Activated CD8-positive, alpha-beta memory T cell treated with anti-CD3 and anti-CD28 coated beads, Interleukin-2, amount 50 U/mL, for 4 hours (primary cell): ENCODE measurements at regions not wholly inside any gene's neighbourhood (a gene's known extent, or its start where the extent isn't known, plus 50 kb on each side); places are given as distances from the start of the nearest gene placed in this dataset.
A peak's percentile ranks its signal among the peaks of the same experiment; 100 is the strongest.
"Not testable (repeated sequence)": the region's sequence is repeated elsewhere in the genome, so short reads cannot be mapped to it uniquely, and the experiment has no call there.

ENCODE experiments used
- DNase-seq: peaks from one replicate; pipeline ENCODE4 v3.0.0-alpha.2; 2020

- DNase-seq, result no peak
These were observed 136.0 kb upstream of the FAM20C start for GRCh38 chr7:56291-56913.

DNA sequence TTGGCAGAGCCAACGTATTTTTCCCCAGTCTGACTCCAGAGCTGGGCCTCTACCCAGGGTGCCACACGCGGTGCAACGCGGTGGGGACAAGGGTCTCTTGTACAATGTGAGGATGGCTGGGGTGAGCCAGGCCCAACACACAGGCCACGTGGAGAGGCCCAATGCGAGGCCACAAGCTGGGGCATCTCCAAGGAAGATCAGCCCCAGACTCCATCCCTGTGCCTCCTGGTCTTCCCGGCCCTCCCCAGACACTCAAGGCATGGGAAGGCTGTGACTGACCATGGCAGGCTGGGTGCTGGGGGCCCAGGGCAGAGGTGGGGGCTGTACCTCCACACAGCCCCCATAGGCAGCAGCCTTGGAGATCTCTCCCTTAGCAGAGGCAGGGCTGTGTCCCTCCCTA lies 135.3 kb upstream of the FAM20C start:
- DNase-seq, result no peak

GRCh38 chr7:57482-58255 lies 134.7 kb upstream of the FAM20C start:
- DNase-seq, result no peak

DNA sequence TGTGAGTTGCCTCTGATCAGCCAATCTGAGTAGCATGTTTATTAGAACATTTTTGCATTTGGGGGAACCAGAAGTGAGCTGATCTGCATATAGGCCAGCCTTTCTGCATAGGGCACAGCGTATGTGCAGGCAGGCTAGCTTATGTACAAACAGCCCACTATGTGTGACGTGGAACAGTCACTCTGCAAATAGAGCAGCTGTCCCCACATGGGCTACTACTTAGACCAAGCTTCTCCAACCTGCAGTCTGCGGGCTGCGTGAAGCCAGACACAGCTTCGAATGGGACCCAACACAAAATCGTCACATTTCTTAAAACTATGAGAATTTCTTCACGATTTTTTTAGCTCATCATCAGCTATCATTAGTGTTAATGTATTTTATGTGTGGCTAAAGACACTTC lies 134.1 kb upstream of the FAM20C start:
- no peak for DNase-seq

GRCh38 chr7:59079-60016 lies 133.0 kb upstream of the FAM20C start:
- no peak for DNase-seq

GRCh38 chr7:60017-60675 lies 132.2 kb upstream of the FAM20C start:
- no peak for DNase-seq

DNA sequence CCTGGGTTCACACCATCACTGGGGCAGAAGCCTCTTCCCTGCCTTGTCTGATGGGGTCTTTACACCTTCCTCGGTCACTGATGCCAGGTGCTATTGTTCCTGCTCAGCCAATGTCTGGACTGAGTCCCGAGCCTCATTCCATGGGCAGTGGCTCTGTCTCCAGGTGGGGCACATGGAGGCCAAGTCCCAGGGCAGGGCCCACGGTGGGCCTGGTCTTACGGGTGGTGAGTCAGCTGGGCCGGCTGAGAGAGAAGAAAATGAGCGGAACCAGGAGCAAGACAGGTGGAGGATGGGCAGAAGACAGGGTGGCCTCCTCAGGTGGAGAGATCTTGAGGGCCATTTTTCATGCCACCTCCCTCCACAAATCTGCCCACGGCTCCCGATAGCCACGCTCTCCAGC lies 131.7 kb upstream of the FAM20C start:
- DNase-seq, result no peak

DNA sequence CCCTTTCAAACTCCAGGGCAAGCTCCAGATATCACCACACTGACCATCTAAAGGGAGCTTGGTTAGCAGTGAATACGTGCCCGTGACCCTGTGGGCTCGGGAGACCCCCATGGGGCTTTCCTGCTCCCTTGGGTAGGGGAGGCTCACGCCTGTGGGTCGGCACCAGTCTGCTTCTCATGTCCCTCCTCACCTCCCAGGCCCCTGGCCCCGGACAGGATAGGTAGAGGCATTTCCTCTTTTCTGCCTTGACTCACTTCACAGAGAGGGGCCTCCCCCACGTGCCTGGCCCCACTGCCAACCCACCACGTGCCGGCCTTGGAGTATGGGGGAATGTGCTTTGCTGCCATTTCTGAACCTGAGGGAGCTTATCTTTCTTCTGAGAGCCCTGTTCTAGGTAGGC lies 131.3 kb upstream of the FAM20C start:
- no peak for DNase-seq

DNA sequence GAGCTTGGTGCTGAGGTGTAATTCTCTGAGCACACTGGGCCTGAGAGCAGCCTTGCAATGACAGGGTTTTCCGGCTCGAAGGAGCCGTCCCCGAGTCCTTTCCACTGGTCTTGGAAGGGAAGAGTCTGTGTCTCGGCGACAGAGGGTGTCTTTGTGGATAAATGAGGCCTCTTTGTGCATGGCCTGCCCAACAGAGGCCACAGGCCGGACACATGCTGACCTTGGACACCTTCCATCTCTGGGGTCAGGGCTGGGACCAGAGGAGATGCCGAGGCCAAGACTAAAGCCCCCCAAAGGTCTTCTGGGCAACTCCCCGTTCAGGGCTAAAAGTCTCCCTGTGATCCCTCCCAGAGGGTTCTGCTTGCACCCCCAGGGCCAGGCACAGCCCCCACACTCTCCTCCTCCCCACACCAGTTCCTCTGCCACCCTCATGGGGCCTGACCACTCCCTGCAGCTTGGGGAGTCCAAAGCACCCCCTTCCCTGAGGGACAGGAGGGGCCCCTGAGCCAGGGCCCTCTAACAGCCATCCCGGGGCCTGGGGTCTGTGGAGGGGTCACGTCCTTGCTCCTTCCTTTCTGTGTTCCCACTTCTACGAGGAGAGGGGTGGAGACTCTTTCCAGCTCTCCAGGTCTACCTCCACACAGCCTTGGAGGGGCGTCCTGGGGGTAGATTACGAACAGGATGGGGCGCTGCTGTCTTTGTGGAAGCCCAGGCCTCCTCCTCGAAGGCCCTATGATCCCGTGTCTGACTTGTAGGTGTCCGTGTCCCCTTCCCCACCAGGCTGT lies 130.6 kb upstream of the FAM20C start:
- DNase-seq, result peak; percentile 2

GRCh38 chr7:62361-63116 lies 129.8 kb upstream of the FAM20C start:
- DNase-seq, result no peak

DNA sequence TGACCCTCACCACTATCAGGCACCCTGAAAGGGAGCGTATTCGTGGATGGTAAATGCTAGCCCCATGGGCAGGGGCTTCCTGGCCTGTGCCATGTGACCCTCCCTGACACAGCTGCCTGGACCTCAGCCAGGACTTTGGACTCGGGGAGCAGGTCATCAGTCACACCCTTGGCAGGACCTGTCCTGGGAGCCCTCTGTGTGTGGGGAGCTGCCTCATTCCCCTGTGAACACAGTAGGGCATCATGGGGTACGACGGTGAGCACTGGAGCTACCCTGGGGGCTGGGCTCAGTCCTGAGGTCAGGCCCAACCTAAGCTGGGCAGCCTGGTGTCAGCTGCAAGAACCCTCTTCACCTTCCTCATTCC lies 129.3 kb upstream of the FAM20C start:
- no peak for DNase-seq

GRCh38 chr7:63521-64021 lies 128.8 kb upstream of the FAM20C start:
- DNase-seq, result no peak

- no peak for DNase-seq
These were observed 128.1 kb upstream of the FAM20C start for GRCh38 chr7:64098-64915.

GRCh38 chr7:64916-65341 lies 127.4 kb upstream of the FAM20C start:
- no peak for DNase-seq

- no peak for DNase-seq
These were observed 126.8 kb upstream of the FAM20C start for GRCh38 chr7:65554-65953.

- DNase-seq, result no peak
These were observed 126.1 kb upstream of the FAM20C start for GRCh38 chr7:66296-66695.

DNA sequence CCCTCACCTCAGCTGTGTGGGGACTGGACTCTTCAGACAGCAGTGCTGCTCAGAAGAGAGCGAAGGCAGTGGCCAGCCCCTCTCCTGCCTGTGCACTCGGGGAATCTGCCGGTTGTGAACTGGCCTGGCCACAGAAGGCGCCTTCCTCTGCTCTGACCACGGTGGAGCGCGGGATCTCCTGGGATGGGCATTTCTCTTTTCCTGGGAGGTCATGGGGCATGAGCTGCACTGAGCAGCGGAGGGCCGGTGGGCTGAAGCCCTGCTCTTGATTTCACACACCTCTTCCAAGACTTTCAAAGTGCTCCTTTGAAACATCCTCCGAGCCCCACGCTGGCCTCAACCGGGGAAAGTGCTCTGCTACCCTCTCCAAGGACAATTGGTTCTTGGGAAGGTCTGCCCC lies 125.6 kb upstream of the FAM20C start:
- DNase-seq, result no peak

DNA sequence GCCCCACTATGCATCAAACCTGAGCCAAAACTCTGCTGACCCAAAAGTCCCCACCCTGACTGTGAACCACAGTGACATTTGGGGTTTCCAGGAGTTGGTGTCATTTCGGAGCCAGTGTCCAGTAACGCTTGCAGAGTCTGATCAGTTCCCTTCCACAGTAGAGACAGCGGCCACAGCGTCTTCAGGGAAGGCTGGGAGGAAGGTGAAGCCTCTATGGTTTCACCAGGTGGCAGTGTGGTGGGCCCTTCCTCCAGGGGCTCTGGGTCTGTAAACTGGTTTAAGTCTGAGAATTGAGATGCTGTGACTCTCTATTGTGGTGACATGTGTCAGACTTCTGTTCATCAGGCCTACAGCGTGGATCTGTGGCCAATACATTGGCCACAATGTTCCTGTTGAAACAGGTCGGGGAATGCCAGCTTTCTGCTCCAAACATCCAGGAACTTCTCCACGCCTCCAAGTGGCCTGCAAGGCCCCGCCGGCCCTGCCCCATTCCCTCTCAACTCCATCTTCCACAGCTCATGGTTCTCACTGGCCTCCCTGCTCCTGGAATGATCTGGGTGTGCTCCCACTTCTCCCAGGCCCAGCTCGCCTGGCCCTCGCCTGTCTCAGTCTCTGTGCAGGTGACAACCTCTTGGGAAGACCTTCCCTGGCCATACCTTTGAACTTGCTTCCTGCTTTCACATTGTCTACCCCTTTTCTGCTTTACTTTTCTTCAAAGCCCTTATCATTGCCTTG lies 124.5 kb upstream of the FAM20C start:
- no peak for DNase-seq

GRCh38 chr7:68629-69028 lies 123.7 kb upstream of the FAM20C start:
- no peak for DNase-seq

- not testable (repeated sequence) for DNase-seq
These were observed 123.3 kb upstream of the FAM20C start for GRCh38 chr7:69052-69451.
